Right lobe of liver (tissue), 6 donors: ENCODE measurements at regions not wholly inside any gene's neighbourhood (a gene's known extent, or its start where the extent isn't known, plus 50 kb on each side); places are given as distances from the start of the nearest gene placed in this dataset.

Experiments
- ATAC-seq, 4 donors: fragments of 200-7000 bp; cut with Tn5 transposase; one replicate each; pipeline ENCODE4 v1.9.1; 2020; ENCODE audit warnings: mild to moderate bottlenecking in 4 of 4, moderate library complexity in 4 of 4
- DNase-seq, 3 donors: peaks; one replicate each; pipeline ENCODE4 v3.0.0-alpha.2; 2020
- H3K27ac ChIP-seq, 3 donors: fragments of 200-600 bp; one replicate each; pipeline ENCODE4 v1.8.0; 2022
- H3K27me3 ChIP-seq, 2 donors: fragments of 200-600 bp; one replicate each; pipeline ENCODE4 v1.8.0; 2022
- H3K36me3 ChIP-seq, 4 donors: fragments of 200-600 bp; sonication (generic) in 1 of 4; one replicate each; pipeline versions ENCODE4 v1.5.1 to v1.8.0; 2017 to 2022; ENCODE audit warnings: control low read depth in 1 of 4
- H3K4me1 ChIP-seq, 4 donors: fragments of 200-600 bp; sonication (generic) in 1 of 4; one replicate each; pipeline versions ENCODE4 v1.5.1 to v1.8.0; 2017 to 2022; ENCODE audit warnings: control low read depth in 1 of 4
- H3K4me3 ChIP-seq, 3 donors: fragments of 200-600 bp; one replicate each; pipeline ENCODE4 v1.8.0; 2022
- H3K9me3 ChIP-seq, 4 donors: fragments of 200-600 bp; sonication (generic) in 1 of 4; one replicate each; pipeline versions ENCODE4 v1.5.1 to v1.8.0; 2017 to 2022; ENCODE audit warnings: control low read depth in 1 of 4
- CTCF ChIP-seq, 4 donors: fragments of 200-600 bp in 3 of 4; fragments of 450-650 bp in 1 of 4; IDR thresholded peaks; one replicate each; pipeline versions ENCODE4 v1.5.1 to v1.8.0; 2016 to 2022; ENCODE audit warnings: antibody characterized with exemption in 4 of 4, mild to moderate bottlenecking in 2 of 4
- POLR2A ChIP-seq: fragments of 450-650 bp; IDR thresholded peaks from one replicate; pipeline ENCODE4 v1.6.1; 2017; ENCODE audit warnings: antibody characterized with exemption, mild to moderate bottlenecking
- WGBS: methylation state at CpG from one replicate; pipeline ENCODE4 v1.1.6; 2018; ENCODE audit warnings: low coverage, low lambda C conversion rate; ENCODE audit not compliant: insufficient coverage; ENCODE audit errors: missing lambda C conversion rate; 5-methylcytosine and 5-hydroxymethylcytosine counted together
- intact Hi-C, 2 donors: fragments of 100-400 bp; cut with DNase I; formaldehyde crosslinking; loops; one replicate each; pipeline versions ENCODE4 v1.11.2 to v1.14.1; 2022
- donor health status: DM: no; HTN: yes; CAD: no.
- donor health status: DM: no; HTN: no; CAD: no.
- donor health status: DM: no; HTN: no; CAD: no.
- donor health status: DM: no; HTN: yes; CAD: no.
- donor health status: DM: no; HTN: yes; CAD: no.

DNA sequence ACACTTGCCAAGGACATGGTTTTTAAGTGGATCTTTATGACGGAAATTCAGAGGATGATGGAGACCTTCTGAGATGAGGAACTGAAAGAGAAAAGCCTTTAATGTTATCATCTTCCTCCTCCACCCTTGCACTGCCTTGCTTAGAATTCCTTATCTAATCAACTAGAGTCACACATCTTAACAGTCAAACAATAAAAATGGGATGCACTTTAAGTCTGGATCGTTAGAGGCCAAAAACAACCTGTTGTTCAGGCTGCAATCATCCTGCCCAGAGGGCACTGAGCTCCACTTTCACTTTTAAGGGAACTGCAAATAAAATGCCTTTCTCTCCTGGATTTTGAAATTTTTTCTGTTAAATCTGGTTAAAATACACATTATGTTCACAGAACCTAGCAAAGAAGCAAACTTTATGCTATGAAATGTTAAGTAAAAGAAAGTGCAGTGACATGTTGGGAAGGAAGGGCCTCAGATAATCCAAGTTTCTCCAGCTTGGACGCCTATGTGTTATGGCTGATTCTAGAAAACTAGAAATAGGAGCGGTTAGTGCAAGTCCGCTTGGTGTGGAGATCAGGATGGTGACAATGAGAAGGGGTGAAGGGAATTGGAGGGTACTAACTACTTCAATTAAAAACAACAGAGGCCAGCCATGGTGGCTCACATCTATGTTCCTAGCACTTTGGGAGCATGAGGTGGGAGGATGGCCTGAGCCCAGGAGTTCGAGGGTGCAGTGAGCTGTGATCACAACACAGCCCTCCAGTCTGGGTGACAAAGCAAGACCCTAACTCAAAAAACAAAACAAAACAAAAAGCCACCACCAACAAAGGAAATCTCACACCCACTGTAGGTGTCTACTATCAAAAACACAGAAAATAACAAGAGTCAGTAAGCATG, 66.4 kb upstream of the KIF13A start:
- no peak for TF ChIP-seq CTCF (IDR thresholded peaks at IDR 0.05)
- H3K27me3 ChIP-seq = no peaks in the 10 kb centered on the region
- ATAC-seq (peak; percentile 46 to 61 (median 53)), DNase-seq (no peak)
- no peak overlapping the region for H3K4me3 ChIP-seq
- peaks cover 0 to 27% (median 10%) of the 10 kb centered on the region in 4 donors for H3K4me1 ChIP-seq
- no peaks in the 10 kb centered on the region for H3K36me3 ChIP-seq
- intact Hi-C loops = no loop called here
- 61% methylated on average over 6 of the region's 6 CpGs for WGBS
- peak overlapping the region; percentile 13 to 72 (median 70) for H3K27ac ChIP-seq
- no peaks in the 10 kb centered on the region for H3K9me3 ChIP-seq

DNA sequence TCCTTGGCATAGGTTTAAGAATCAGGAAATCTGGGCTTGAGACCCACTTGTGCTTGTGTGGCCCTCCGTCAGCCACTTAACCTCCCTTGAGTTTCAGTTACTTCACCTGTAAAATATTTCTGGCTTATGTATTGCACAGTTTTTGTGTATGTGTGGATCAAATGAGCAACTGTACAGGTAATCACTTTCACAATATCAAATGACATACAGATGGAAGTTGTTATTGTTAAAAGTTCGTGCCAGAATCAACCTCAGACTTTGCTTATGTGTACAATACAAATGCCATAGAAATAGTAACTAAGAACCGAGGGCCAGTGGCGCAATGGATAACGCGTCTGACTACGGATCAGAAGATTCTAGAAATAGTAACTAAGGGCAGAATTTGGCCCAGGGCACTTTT, 65.6 kb upstream of the KIF13A start:
- Histone ChIP-seq H3K27ac (no peak overlapping the region), H3K4me3 (no peak overlapping the region), H3K4me1 (peaks cover 0 to 24% (median 9%) of the 10 kb centered on the region in 4 donors), H3K36me3 (no peaks in the 10 kb centered on the region), H3K27me3 (no peaks in the 10 kb centered on the region), H3K9me3 (no peaks in the 10 kb centered on the region)
- TF ChIP-seq CTCF (IDR thresholded peaks at IDR 0.05) = no peak
- no peak for TF ChIP-seq POLR2A
- intact Hi-C loops = no loop called here
- no peak for DNase-seq
- ATAC-seq = no peak
- 71% methylated on average over 7 of the region's 7 CpGs for WGBS

- Histone ChIP-seq H3K9me3 (no peaks in the 10 kb centered on the region), H3K4me3 (no peak overlapping the region), H3K4me1 (peaks cover 0 to 11% (median 5%) of the 10 kb centered on the region in 4 donors), H3K36me3 (no peaks in the 10 kb centered on the region), H3K27ac (no peak overlapping the region), H3K27me3 (no peaks in the 10 kb centered on the region)
- ATAC-seq (no peak), DNase-seq (no peak)
- intact Hi-C loops = no loop called here
- TF ChIP-seq CTCF (IDR thresholded peaks at IDR 0.05) (no peak), POLR2A (no peak)
- 93% methylated on average over 2 of the region's 2 CpGs for WGBS
Measured at GRCh38 chr6:18049646-18050045, 62.2 kb upstream of the KIF13A start.

GRCh38 chr6:18048953-18049630, 61.7 kb upstream of the KIF13A start:
- peaks cover 0 to 11% (median 4%) of the 10 kb centered on the region in 4 donors for H3K4me1 ChIP-seq
- DNase-seq (no peak), ATAC-seq (no peak)
- TF ChIP-seq CTCF (IDR thresholded peaks at IDR 0.05) (no peak), POLR2A (no peak)
- H3K36me3 ChIP-seq = no peaks in the 10 kb centered on the region
- no peaks in the 10 kb centered on the region for H3K9me3 ChIP-seq
- H3K27me3 ChIP-seq = no peaks in the 10 kb centered on the region
- 64% methylated on average over 4 of the region's 4 CpGs for WGBS
- H3K4me3 ChIP-seq = no peak overlapping the region
- intact Hi-C loops = no loop called here
- no peak overlapping the region for H3K27ac ChIP-seq
